HG03457 (cell line): ENCODE measurements at regions not wholly inside any gene's neighbourhood (a gene's known extent, or its start where the extent isn't known, plus 50 kb on each side); places are given as distances from the start of the nearest gene placed in this dataset.

Experiments
- ATAC-seq: cut with Tn5 transposase; IDR thresholded peaks from one replicate; pipeline ENCODE4 v1.9.1; 2021; ENCODE audit warnings: moderate number of reproducible peaks; ENCODE audit not compliant: unreplicated experiment

- no peak for ATAC-seq
Measured at GRCh38 chr11:25859776-25860175, 472.2 kb upstream of the ANO3 start.

- no peak for ATAC-seq
Measured at GRCh38 chr11:25860677-25861450, 471.1 kb upstream of the ANO3 start.

DNA sequence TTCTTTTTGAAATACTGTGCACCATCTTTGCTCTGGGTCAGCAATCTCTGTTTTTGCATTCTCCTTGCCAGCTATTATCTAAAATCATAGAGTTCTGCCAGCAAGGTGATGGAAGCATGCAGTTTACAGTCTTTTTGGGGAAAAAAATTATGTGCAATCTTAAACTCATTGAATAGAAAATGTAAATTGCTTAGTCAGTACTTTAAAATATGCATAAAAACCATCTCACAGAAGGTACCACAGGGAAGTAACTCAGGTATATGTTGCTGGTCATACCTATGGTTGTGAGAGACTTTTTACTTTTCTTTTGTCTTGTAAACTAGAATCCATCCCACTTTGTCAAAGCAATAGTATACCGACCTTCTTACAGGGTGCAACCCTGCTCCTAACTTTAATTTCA is 469.8 kb upstream of the ANO3 start:
- no peak for ATAC-seq

- no peak for ATAC-seq
Measured at GRCh38 chr11:25863986-25864385, 467.9 kb upstream of the ANO3 start.

- no peak for ATAC-seq
Measured at GRCh38 chr11:25876456-25876965, 455.4 kb upstream of the ANO3 start.

DNA sequence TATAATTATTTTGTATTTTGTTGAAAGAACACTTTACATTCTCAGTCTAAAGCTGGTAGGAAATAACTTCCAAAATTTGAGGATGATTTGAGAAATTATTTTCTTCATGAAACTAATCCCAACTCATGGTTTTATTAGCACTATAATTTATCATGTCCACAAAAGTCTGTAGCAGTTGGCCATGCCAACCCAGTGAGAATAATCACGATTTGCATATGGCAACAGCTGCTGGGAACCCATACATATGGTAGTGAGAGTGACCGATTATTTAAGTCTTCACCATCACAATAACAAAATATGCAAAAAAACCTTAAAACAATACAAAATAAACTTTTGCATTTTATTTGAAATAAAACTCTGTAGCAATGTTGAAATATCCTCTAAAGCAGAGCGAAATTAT is 445.9 kb upstream of the ANO3 start:
- no peak for ATAC-seq

DNA sequence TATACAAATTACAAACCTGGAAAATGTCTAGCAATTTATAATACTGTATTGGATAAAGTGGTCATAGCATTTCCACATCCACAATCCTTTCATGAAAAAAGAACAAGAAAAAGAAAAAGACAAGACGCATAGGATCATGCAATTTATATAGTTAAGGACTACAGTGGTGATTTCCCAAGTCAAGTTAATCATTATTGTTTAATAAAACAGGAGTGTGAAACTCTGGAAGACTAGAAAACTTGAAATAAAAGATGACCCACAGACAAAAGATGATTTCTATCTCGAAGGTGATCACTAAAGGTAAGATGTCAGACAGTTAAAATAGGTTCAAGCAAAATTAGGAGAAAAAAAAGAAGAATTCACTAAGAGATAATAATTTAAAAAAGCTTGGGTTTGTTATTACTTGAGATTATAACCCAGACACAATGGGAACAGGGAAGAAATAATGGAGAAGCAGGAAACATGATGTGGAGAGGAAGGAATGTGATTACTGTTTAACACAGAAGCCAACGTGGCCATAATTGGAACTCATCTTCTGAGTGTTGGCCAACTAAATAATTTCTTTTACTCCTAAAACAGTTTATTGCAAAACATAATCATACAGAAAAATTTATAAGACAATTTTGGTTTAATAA is 441.2 kb upstream of the ANO3 start:
- ATAC-seq, result no peak

DNA sequence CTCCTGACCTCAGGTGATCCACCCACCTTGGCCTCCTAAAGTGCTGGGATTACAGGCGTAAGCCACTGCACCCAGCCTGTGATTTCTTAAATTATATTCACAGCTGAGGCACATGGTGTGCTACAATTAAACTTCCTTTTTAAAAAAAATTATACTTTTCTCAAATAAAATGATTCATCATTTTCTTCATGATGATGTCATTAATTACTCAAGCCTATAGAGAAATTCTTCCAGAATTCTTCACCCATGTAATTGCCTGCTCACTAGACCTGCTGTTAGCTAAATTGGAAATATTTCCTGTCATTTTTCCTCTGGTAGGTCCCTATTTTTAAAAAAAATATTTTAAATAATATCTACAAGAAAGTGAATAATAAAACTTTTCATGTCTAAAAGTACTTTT is 440.0 kb upstream of the ANO3 start:
- ATAC-seq, result no peak

GRCh38 chr11:25899617-25900160 is 432.2 kb upstream of the ANO3 start:
- ATAC-seq, result no peak

GRCh38 chr11:25900814-25901213 is 431.1 kb upstream of the ANO3 start:
- ATAC-seq, result no peak

DNA sequence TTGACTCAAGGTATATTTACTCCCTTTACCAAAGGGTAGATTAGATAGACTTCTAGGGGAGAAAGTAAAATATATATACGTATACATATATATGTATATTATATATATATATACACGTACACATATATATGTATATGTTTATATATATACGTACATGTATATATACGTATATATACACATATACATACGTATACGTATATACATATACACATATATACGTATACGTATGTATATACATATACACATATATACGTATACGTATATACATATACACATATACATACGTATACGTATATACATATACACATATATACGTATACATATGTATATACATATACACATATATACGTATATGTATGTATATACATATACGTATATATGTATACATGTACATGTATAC is 430.5 kb upstream of the ANO3 start:
- no peak for ATAC-seq

GRCh38 chr11:25902476-25902875 is 429.5 kb upstream of the ANO3 start:
- no peak for ATAC-seq

GRCh38 chr11:25908726-25909125 is 423.2 kb upstream of the ANO3 start:
- no peak for ATAC-seq

DNA sequence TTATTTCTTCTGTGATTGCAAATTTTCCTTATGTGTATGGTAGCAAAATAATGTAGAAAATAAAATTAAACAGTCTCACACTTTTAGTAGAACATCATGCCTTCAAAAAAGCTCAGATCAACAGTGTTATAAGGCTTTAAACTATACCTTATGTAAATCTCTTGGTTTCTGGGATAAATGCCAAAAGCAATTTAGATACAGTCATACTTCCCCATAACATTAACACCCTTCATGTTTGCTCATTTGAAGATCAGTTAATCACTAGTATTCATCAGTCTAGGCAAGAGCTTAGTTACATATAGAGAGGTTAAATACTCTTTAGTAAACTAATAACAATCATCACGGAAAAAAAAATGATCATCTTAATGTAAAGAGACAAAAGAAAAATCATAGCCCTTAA is 421.8 kb upstream of the ANO3 start:
- ATAC-seq, result no peak

DNA sequence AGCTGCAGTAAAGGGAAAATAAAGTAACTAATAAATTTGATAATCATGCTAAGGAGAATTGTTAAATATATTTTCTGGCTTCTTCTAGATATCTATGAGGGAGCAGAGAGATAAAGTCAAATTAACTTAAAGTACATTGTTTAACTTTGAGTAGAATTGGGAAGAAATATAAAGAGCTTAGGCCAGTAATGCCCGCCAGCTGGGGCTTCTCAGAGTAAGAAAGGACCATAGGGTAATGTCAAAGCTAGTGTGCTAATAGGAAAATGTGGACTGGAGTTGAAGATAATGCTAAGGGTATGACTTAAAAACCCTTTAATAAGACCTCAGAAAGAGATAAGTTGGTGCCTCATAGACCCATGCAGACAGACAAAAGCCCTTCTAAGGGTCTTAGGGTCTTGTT is 411.6 kb upstream of the ANO3 start:
- no peak for ATAC-seq

GRCh38 chr11:25924586-25924985 is 407.3 kb upstream of the ANO3 start:
- ATAC-seq, result no peak

DNA sequence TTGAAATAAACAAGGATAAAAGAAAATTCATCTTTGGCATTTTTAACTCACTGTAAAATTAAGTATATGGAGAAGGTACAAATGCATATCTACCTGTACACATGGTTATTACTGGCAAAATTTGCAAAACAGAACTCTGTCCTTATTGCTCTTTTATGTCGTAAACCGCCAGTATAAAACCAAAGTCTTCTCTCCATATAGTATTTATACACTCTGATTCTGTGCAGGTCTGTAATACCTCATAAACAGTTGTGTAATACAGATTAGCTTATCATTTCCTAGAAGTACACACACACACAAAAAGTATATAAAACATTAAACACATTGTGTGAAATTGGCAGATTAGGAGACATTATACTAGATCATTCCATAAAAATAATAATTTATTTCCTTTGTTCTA is 406.6 kb upstream of the ANO3 start:
- no peak for ATAC-seq

DNA sequence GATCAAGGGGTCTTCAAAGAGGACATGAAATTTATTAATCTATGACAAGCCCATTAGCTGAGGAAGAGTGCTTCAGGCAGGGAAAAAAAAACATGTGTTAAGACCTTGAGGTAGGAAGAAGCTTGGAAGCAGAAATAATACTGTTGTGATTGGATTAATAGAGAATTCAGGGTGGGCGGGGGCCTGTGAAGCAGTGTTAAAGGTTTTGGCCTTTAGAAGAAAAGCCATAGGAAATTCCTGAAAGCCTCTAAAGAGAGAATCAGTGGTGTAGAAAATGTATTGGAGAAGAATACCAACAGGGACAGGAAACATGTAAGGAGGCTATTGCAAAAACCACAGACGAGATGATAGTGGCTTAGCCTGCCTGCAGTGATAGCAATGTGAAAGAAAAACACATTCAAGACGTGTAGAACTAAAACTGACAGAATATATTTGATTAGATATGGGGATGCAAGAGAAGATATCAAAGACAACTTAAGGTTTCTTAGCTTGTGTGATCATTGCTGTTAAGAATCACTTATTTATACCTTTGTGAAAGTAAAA is 404.4 kb upstream of the ANO3 start:
- ATAC-seq, result no peak

DNA sequence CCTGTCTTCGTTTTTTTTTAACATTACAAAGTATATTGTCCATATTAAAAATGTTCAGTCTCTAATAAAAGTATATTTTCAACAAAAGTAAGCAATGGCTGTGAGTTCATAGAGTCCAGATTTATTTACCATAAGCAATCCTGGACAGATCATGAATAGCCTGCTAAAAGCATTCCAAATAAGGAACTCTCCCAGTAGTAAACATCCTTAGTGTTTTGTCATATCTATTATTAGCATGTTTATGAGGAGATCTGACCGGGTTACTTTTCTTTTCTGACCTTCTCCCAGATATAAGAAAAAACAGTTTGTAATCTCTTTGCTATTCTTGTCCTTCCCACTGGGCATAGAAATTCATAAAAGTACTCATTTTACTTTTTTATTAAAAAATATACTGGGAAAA is 403.9 kb upstream of the ANO3 start:
- no peak for ATAC-seq

GRCh38 chr11:25938952-25939351 is 393.0 kb upstream of the ANO3 start:
- ATAC-seq, result no peak

DNA sequence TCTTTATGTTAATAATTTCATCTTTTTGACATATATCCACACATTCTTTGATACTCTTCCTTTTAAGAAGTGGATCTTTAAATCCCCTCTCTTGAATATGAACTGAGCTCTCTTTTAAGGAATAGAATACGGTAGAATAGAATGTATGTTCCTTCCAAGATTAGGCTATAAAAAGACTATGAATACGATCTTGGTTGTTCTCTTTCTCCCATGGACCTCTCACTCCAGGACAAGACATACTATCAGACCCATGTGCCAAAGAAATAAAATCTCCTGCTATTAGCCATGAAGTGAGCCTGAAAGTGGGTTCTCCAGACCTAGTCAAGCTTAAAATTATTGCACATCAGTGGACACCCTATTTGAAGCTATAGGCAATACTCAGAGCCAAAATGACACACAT is 392.2 kb upstream of the ANO3 start:
- ATAC-seq, result no peak

DNA sequence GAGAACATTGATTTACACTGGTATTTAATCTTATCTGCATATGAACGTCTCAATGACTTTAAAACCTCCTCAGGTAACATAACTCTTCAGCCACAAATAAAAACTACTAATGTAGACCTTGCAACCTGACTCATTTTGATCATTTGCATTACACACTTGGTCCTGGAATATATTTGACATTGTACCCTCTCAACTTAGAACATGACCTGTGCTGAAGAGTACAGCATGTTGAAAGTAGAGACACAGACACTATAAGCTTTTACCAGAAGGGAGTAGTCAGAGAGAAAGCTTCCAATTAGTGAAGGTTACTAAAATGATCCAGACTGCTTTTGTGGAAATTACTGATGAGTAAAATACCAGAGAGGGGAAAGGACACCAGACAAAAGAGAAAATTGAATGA is 390.6 kb upstream of the ANO3 start:
- no peak for ATAC-seq
